Thyroid gland (tissue), 4 donors: ENCODE measurements at regions not wholly inside any gene's neighbourhood (a gene's known extent, or its start where the extent isn't known, plus 50 kb on each side); places are given as distances from the start of the nearest gene placed in this dataset.

ENCODE experiments used
- POLR2A ChIP-seq, 2 donors: fragments of 450-650 bp; IDR thresholded peaks; one replicate each; pipeline ENCODE4 v1.6.1; 2017; ENCODE audit warnings: antibody characterized with exemption in 2 of 2, mild to moderate bottlenecking in 2 of 2, moderate library complexity in 1 of 2
- TF ChIP-seq, protein P1 (sequence below), 6 experiments: fragments of 200-600 bp in 3 of 6; fragments of 450-650 bp in 3 of 6; sonication (generic) in 3 of 6; IDR thresholded peaks; one replicate each; pipeline ENCODE4 v1.5.1; 2016 to 2019; ENCODE audit warnings: antibody characterized with exemption in 6 of 6, mild to moderate bottlenecking in 2 of 6, inconsistent platforms in 1 of 6, moderate library complexity in 1 of 6

GRCh38 chr2:175363699-175364098 is 182.2 kb upstream of the ATP5MC3 start:
- TF ChIP-seq, protein P1, sequence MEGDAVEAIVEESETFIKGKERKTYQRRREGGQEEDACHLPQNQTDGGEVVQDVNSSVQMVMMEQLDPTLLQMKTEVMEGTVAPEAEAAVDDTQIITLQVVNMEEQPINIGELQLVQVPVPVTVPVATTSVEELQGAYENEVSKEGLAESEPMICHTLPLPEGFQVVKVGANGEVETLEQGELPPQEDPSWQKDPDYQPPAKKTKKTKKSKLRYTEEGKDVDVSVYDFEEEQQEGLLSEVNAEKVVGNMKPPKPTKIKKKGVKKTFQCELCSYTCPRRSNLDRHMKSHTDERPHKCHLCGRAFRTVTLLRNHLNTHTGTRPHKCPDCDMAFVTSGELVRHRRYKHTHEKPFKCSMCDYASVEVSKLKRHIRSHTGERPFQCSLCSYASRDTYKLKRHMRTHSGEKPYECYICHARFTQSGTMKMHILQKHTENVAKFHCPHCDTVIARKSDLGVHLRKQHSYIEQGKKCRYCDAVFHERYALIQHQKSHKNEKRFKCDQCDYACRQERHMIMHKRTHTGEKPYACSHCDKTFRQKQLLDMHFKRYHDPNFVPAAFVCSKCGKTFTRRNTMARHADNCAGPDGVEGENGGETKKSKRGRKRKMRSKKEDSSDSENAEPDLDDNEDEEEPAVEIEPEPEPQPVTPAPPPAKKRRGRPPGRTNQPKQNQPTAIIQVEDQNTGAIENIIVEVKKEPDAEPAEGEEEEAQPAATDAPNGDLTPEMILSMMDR (IDR thresholded peaks at IDR 0.05), result no peak
- no peak for TF ChIP-seq POLR2A (IDR thresholded peaks at IDR 0.05)
